Endothelial cell of umbilical vein (primary cell): ENCODE measurements at regions not wholly inside any gene's neighbourhood (a gene's known extent, or its start where the extent isn't known, plus 50 kb on each side); places are given as distances from the start of the nearest gene placed in this dataset.

Source experiments
- BruUV-seq: library from RNA; stranded (reverse); fragments of 400-500 nt; replicated peaks from 2 replicates; lab custom pipeline; 2021; lab: Mats Ljungman, UMichigan
- CTCF ChIA-PET: fragments of 300-600, 350-600 bp; sonication (Branson Sonifier 250); formaldehyde crosslinking; loops from one replicate; lab custom pipeline; 2021; ENCODE audit warnings: antibody characterized with exemption, inconsistent platforms; lab: Charles Lee
- POLR2A ChIA-PET: fragments of 300-600, 350-600 bp; sonication (Branson Sonifier 250); formaldehyde crosslinking; loops from one replicate; lab custom pipeline; 2021; ENCODE audit warnings: antibody characterized with exemption, inconsistent platforms; lab: Charles Lee
- DNase-seq: peaks from one replicate; pipeline ENCODE4 v3.0.0-alpha.2; 2011; ENCODE audit warnings: low read depth, low spot score
- FAIRE-seq: peaks from 2 replicates; lab custom pipeline; 2011; peaks lifted over from hg19 to GRCh38; lab: Jason Lieb, UNC
- H2AFZ ChIP-seq: 2 replicates; pipeline ENCODE4 v1.6.0; 2012; ENCODE audit warnings: low read depth, low read length, control low read depth, inconsistent platforms
- H3K27ac ChIP-seq: 2 replicates; pipeline ENCODE4 v1.5.1; 2011; ENCODE audit warnings: low read depth, mild to moderate bottlenecking, control low read depth, low read length, moderate library complexity; ENCODE audit not compliant: insufficient read depth
- H3K27me3 ChIP-seq, 2 experiments: 2 replicates each; pipeline versions ENCODE4 v1.6.0 to v1.6.1; 2011; ENCODE audit warnings: low read length in 2 of 2, mixed read lengths in 1 of 2; ENCODE audit not compliant: control insufficient read depth in 2 of 2, insufficient read depth in 2 of 2
- H3K36me3 ChIP-seq, 2 experiments: 2 replicates in 1 of 2; 3 replicates in 1 of 2; pipeline ENCODE4 v1.5.1; 2011; ENCODE audit warnings: low read length in 2 of 2, mild to moderate bottlenecking in 1 of 2, moderate library complexity in 1 of 2; ENCODE audit not compliant: control insufficient read depth in 2 of 2, insufficient read depth in 2 of 2; ENCODE audit errors: extremely low read depth in 1 of 2
- H3K4me1 ChIP-seq: 3 replicates; pipeline ENCODE4 v1.5.1; 2011; ENCODE audit warnings: mild to moderate bottlenecking, low read length; ENCODE audit not compliant: control insufficient read depth, insufficient read depth; ENCODE audit errors: extremely low read depth
- H3K4me2 ChIP-seq: 2 replicates; pipeline ENCODE4 v1.6.1; 2011; ENCODE audit warnings: low read length, control low read depth, mixed read lengths; ENCODE audit not compliant: insufficient read depth
- H3K4me3 ChIP-seq, 3 experiments: fragments of 200-600 bp in 1 of 3; sonication (generic), shearing (Covaris generic) in 1 of 3; replicated peaks in 1 of 3; 2 replicates each; pipeline ENCODE4 v1.5.1; 2011 to 2016; ENCODE audit warnings: control low read depth in 3 of 3, low read length in 3 of 3, mild to moderate bottlenecking in 2 of 3, inconsistent platforms in 1 of 3, low read depth in 1 of 3, moderate library complexity in 1 of 3; ENCODE audit not compliant: insufficient read depth in 1 of 3
- H3K79me2 ChIP-seq: 2 replicates; pipeline ENCODE4 v1.6.0; 2012; ENCODE audit warnings: low read length, inconsistent platforms; ENCODE audit not compliant: control insufficient read depth, insufficient read depth
- H3K9ac ChIP-seq: replicated peaks from 2 replicates; pipeline ENCODE3; 2011; ENCODE audit warnings: low read length, control low read depth; ENCODE audit not compliant: insufficient read depth; ENCODE audit errors: extremely low read depth
- H3K9me1 ChIP-seq: replicated peaks from 3 replicates; pipeline ENCODE4 v1.6.0; 2011; ENCODE audit warnings: mild to moderate bottlenecking, low read length; ENCODE audit not compliant: control insufficient read depth, insufficient read depth; ENCODE audit errors: extremely low read depth
- H3K9me3 ChIP-seq: replicated peaks from 2 replicates; pipeline ENCODE4 v1.5.1; 2012; ENCODE audit warnings: low read length, inconsistent platforms; ENCODE audit not compliant: control insufficient read depth, insufficient read depth
- H4K20me1 ChIP-seq: replicated peaks from 2 replicates; pipeline ENCODE3; 2011; ENCODE audit warnings: mild to moderate bottlenecking, low read length; ENCODE audit not compliant: control insufficient read depth, insufficient read depth; ENCODE audit errors: extremely low read depth
- EZH2 ChIP-seq: IDR thresholded peaks from 2 replicates; pipeline ENCODE4 v1.6.1; 2012; ENCODE audit warnings: borderline replicate concordance, low read depth, mild to moderate bottlenecking, moderate library complexity, low read length, inconsistent platforms; ENCODE audit not compliant: severe bottlenecking
- FOS ChIP-seq: IDR thresholded peaks from 2 replicates; pipeline ENCODE4 v1.6.1; 2011; ENCODE audit warnings: mild to moderate bottlenecking, low read length, moderate library complexity, borderline replicate concordance; ENCODE audit not compliant: insufficient read depth
- GATA2 ChIP-seq: IDR thresholded peaks from 2 replicates; pipeline ENCODE4 v1.7.0; 2011; ENCODE audit warnings: low read depth, mild to moderate bottlenecking, moderate library complexity, mixed read lengths, low read length; ENCODE audit not compliant: insufficient read length, insufficient read depth
- JUN ChIP-seq: IDR thresholded peaks from 2 replicates; pipeline ENCODE4 v1.6.1; 2011; ENCODE audit warnings: borderline replicate concordance, low read depth; ENCODE audit not compliant: insufficient read length, insufficient read depth
- MYC ChIP-seq: IDR thresholded peaks from one replicate; pipeline ENCODE4 v1.6.1; 2011; ENCODE audit warnings: mild to moderate bottlenecking, low read depth, low read length
- POLR2A ChIP-seq: IDR thresholded peaks from 2 replicates; pipeline ENCODE4 v1.6.1; 2012; ENCODE audit warnings: low read depth, mild to moderate bottlenecking, control low read depth, low read length
- POLR2AphosphoS5 ChIP-seq: IDR thresholded peaks from 2 replicates; pipeline ENCODE4 v1.6.1; 2012; ENCODE audit warnings: low read depth, mild to moderate bottlenecking, control low read depth, low read length, moderate library complexity; ENCODE audit not compliant: insufficient read depth
- dilution Hi-C: fragments of 300-500 bp; cut with MboI; formaldehyde crosslinking; loops from one replicate; pipeline ENCODE4 v1.15.0; 2019; ENCODE audit warnings: low sequenced_read_pairs; ENCODE audit not compliant: extremely low pct_ligation_motif_present
- intact Hi-C: fragments of 100-400 bp; cut with micrococcal nuclease; formaldehyde crosslinking; loops from one replicate; pipeline ENCODE4 v1.10.0; 2022
- TF ChIP-seq, protein P1 (sequence below): IDR thresholded peaks from 2 replicates; pipeline ENCODE4 v1.6.1; 2011; ENCODE audit not compliant: insufficient read depth, insufficient read length
- TF ChIP-seq, protein P2 (sequence below), 2 donors: IDR thresholded peaks; 1 replicate in 1 of 2; 2 replicates in 1 of 2; pipeline ENCODE4 v1.5.1; 2011; ENCODE audit warnings: low read length in 2 of 2, mild to moderate bottlenecking in 2 of 2, moderate library complexity in 2 of 2, control low read depth in 1 of 2, inconsistent platforms in 1 of 2, low read depth in 1 of 2; ENCODE audit not compliant: insufficient read depth in 1 of 2; ENCODE audit errors: extremely low read depth in 1 of 2

DNA sequence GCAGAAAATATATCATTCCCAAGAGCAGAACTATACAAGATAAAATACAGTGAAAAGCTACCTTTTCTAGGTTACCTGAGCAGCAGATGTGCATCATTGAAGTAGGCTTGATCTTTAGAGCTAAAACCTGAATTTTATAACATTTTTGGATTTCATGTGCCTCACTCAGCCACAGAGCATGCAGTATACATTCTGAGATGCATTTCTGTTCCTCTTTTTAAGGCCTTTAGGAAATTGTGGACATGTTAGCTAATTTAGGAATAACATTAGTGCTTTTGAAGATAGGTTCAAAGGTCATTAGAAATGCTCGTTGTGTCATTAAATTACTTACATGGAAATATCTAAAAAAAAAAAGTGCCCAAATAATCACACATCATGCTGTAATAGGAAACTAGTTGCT lies 230.6 kb upstream of the PDGFD start:
- Histone ChIP-seq H3K4me3 (no peak overlapping the region), H3K9me1 (no peaks in the 10 kb centered on the region), H3K9ac (no peak overlapping the region), H2AFZ (no peak overlapping the region), H3K27ac (no peak overlapping the region), H3K4me2 (no peak overlapping the region), H3K79me2 (no peaks in the 10 kb centered on the region), H3K27me3 (no peaks in the 10 kb centered on the region), H3K4me1 (no peaks in the 10 kb centered on the region), H3K36me3 (no peaks in the 10 kb centered on the region), H3K9me3 (no peaks in the 10 kb centered on the region), H4K20me1 (no peaks in the 10 kb centered on the region)
- ChIA-PET CTCF (interaction anchor here (0.7 to 1.4 kb wide), 4 partner anchors 8 to 48 kb away, joined by 3 to 5 read pairs (median 4); no protein-coding TSS in a partner anchor), POLR2A (no interaction called here)
- intact Hi-C loops, result loop anchor here (1.0 kb wide), 1 partner anchor 10 kb away; no protein-coding TSS in a partner anchor
- FAIRE-seq, result no peak
- TF ChIP-seq, protein P1, sequence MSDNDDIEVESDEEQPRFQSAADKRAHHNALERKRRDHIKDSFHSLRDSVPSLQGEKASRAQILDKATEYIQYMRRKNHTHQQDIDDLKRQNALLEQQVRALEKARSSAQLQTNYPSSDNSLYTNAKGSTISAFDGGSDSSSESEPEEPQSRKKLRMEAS, result no peak
- TF ChIP-seq JUN (no peak), EZH2 (no peak), FOS (no peak), POLR2A (no peak), MYC (no peak), GATA2 (no peak), POLR2AphosphoS5 (no peak)
- TF ChIP-seq, protein P2, sequence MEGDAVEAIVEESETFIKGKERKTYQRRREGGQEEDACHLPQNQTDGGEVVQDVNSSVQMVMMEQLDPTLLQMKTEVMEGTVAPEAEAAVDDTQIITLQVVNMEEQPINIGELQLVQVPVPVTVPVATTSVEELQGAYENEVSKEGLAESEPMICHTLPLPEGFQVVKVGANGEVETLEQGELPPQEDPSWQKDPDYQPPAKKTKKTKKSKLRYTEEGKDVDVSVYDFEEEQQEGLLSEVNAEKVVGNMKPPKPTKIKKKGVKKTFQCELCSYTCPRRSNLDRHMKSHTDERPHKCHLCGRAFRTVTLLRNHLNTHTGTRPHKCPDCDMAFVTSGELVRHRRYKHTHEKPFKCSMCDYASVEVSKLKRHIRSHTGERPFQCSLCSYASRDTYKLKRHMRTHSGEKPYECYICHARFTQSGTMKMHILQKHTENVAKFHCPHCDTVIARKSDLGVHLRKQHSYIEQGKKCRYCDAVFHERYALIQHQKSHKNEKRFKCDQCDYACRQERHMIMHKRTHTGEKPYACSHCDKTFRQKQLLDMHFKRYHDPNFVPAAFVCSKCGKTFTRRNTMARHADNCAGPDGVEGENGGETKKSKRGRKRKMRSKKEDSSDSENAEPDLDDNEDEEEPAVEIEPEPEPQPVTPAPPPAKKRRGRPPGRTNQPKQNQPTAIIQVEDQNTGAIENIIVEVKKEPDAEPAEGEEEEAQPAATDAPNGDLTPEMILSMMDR (IDR thresholded peaks at IDR 0.05; ENCODE audit: extremely low read depth in 1 of 2, insufficient read depth in 1 of 2, low read depth in 1 of 2, low read length in 2 of 2), result no peak
- dilution Hi-C loops, result no loop called here
- DNase-seq, result no peak
- BruUV-seq, result no TSS peak
